GM12872 (cell line): ENCODE measurements at regions not wholly inside any gene's neighbourhood (a gene's known extent, or its start where the extent isn't known, plus 50 kb on each side); places are given as distances from the start of the nearest gene placed in this dataset.

Source experiments
- TF ChIP-seq, protein P1 (sequence below): IDR thresholded peaks from 3 replicates; pipeline ENCODE4 v1.5.1; 2011; ENCODE audit warnings: low read depth, mild to moderate bottlenecking, low read length, moderate library complexity; ENCODE audit not compliant: insufficient read depth

DNA sequence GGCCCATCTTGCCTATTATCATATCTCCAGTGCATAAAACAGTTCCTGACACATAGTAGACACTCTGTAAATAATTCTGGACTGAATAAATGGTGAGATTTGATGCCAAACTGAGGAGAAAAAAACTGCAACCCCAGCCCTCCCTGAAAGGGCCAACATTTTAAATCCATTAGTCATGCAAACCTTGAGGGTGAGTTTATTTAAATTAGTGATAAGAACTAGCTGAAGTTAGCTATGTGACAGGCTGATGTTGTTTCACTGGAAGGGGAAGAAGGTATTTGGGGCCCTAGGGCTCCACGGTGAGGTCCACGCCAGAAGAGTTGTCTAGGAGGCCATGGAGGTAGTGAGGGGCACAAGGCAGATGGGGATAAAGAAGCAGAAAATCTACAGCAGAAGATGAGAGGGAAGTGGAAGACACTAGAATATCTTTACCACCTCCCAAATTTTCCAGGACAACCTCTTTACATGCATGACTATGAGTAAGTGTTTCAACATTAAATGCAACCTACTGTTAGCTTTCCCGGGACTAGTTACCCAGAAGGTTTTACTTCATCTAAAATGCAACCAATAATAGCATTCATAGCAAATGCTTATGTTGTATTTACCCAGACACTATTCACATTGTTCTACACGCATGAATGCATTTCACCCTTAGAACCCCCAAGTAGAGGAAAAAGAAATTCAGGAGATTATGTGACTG is 183.2 kb upstream of the LYZL1 start:
- TF ChIP-seq, protein P1, sequence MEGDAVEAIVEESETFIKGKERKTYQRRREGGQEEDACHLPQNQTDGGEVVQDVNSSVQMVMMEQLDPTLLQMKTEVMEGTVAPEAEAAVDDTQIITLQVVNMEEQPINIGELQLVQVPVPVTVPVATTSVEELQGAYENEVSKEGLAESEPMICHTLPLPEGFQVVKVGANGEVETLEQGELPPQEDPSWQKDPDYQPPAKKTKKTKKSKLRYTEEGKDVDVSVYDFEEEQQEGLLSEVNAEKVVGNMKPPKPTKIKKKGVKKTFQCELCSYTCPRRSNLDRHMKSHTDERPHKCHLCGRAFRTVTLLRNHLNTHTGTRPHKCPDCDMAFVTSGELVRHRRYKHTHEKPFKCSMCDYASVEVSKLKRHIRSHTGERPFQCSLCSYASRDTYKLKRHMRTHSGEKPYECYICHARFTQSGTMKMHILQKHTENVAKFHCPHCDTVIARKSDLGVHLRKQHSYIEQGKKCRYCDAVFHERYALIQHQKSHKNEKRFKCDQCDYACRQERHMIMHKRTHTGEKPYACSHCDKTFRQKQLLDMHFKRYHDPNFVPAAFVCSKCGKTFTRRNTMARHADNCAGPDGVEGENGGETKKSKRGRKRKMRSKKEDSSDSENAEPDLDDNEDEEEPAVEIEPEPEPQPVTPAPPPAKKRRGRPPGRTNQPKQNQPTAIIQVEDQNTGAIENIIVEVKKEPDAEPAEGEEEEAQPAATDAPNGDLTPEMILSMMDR, result no peak

DNA sequence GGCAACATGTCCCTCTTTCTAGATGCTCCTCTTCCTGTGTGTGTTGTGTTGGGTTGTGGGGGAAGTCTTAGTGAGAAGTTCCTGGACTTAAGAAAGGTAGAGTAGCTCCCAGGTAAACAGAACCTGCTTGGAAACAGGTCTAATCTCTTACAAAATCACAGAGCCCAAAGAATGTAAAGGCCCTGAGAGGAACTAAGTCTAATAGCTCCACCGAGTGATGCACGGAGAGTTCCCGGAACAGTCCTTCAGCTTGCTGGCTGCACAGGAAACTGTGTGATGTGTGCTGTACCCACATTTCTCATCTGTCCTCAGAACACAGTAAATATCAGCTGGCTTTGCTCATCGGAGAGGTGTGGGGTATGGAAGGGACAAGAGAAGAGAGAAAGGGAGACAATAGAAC is 182.6 kb upstream of the LYZL1 start:
- TF ChIP-seq, protein P1, result no peak

DNA sequence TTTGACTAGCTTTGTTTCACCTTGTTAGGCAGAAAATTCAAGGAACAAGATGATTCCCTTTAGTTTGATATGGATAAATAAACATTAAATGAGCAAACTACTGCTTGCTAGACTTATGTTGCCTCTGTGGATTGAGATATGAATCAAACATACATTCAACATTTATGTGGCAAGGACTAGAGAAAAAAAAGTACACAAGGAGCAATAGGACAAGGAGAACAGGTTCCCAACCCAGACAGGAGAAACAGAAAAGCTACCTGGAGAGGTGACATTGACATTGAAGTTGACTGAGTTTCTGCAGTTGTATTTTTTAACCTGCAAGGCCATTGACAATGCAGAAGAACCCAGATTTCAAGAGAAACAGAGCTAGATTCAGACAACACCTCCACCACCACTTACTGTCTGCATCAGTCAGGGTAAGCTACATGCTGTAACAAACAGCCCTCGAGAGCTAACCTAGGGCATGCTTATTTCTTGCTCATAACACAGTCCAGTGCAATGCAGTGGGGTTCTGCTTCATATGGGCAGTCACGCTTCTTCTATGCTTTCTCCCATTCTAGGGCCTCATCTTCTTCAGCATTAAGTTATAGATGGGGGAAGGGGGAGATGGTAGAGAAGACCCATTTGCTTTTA is 180.9 kb upstream of the LYZL1 start:
- TF ChIP-seq, protein P1, result no peak

DNA sequence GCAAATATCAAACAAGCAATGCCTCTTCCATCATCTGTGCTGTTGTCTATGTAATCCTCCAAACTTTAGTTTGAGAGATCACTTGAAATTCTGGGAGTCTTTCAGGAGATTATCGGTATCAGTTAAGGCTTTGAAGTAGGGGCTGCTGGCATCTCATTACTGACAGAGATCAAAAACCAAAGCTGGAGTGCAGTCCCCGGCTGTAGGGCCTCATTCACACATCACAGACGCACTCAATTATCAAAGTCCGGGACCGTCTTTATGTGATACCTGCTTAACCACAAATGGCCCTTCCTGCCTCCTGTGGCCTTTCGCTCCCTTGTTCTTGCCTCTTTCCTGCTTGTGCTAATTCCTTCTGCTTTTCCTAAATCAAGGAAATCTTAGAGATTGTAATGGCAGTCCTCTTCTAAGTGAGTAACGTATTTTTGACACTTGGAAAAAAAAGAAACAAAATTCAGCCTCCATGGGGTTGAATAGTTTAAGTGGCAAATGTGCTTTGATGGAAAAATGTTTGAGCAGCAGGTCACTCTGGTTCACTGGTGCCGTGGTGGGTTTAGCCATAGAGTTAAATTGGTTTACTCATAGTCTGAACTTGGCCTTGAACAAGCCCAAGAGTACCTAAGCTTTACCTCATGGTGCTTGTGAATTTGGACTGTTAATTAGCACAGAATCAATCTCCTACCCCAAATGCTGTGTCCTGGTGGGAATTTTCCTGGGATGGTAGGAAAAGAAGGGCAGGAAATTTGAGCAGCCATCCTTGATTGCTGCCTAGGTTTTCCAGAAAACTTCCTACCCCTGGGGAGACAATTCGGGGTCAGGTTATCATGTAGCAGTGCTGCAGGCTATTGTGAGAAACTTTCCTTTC is 178.9 kb upstream of the LYZL1 start:
- TF ChIP-seq, protein P1, result no peak

DNA sequence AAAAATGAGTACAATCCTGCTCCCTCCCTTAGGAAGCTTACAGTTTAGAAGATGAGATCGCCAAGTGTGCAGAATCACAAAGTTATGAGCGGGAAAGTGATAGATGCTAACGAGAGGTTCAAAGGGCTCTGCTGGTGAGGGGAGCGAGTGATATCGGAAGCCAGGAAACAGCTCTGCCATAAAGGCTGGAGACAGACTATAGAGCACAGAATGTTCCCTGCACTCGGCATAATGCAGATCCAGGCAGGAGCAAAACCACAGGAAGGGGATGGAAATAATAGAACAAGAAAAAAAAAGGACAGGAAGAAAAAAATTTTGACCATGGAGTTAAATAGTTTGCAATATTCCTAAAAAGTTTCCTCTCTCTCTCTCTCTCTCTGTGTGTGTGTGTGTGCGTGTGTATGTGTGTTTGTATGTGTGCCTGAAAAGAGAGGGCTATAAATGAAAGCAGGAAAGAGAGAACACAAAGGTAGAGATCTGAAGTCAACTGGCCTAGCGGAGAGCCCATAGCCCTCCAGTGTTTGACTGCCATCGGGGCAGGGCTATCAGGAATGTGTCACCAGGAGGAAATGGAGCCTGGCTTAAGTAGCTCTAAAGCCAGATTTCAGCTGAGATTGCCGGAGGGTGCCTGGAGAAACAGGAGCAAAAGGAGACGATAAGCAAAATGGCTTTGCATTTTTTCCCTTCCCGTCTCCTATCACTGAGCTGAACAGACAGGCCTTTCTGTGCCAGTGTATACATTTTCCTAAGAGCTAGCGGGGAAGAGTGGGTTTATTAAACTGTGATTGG is 175.8 kb upstream of the LYZL1 start:
- TF ChIP-seq, protein P1, result no peak

DNA sequence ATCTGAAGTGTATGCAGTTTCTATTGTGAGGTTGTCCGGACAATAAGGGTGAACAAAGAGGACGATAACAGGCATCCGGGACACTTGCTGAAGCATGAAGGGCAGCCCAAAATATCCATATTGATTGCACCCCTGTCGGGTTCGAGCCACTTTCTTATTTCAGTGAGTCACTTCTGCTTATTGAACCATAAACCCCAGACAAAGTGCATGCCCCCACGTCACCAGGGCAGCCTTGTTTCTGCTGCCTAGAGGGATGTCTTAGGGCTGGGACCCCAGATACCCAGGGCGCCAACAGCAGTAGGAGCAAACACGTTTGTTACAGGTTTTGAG is 175.3 kb upstream of the LYZL1 start:
- TF ChIP-seq, protein P1, result no peak

DNA sequence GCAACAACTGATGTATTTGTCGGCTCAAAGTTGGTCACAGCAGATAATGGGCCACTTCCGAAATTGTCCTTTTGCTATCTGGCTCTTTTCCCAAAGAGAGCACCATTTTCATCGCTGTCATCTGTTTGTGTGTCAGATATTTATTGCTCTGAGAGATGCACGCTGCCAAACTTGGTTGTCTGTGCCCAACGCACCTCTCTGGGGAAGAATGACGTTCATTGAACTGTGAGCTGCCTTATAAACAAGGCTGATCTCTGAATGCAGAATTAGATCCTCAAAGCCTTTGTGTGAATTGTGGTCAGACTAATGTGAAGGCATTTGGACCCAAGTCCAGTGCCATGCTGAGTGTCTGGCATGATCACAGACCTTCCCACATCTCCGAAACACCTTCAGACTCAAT is 174.7 kb upstream of the LYZL1 start:
- TF ChIP-seq, protein P1, result no peak
